RWPE1 (cell line): ENCODE measurements at regions not wholly inside any gene's neighbourhood (a gene's known extent, or its start where the extent isn't known, plus 50 kb on each side); places are given as distances from the start of the nearest gene placed in this dataset.

Source experiments
- CTCF ChIA-PET: fragments of 350-600 bp; sonication (Branson Sonifier 250); formaldehyde crosslinking; extraction: SDS; loops from one replicate; lab custom pipeline; 2021; lab: Yijun Ruan, JAX
- POLR2A ChIA-PET: fragments of 400-600 bp; formaldehyde crosslinking; extraction: SDS; loops from one replicate; lab custom pipeline; 2020; ENCODE audit warnings: antibody characterized with exemption; ENCODE audit not compliant: low non-redundant PET; lab: Yijun Ruan, JAX
- DNase-seq: peaks from one replicate; pipeline ENCODE4 v3.0.0; 2012; ENCODE audit warnings: low spot score
- H3K27ac ChIP-seq: fragments of 450-650 bp; 2 replicates; pipeline ENCODE4 v1.5.1; 2017
- CTCF ChIP-seq: fragments of 450-650 bp; conservative IDR thresholded peaks from 2 replicates; pipeline ENCODE4 v1.5.1; 2017; ENCODE audit warnings: low read depth, mild to moderate bottlenecking

- POLR2A ChIA-PET, result no interaction called here
- H3K27ac ChIP-seq, result no peak overlapping the region
- DNase-seq, result no peak
- CTCF ChIA-PET, result interaction anchor here (0.6 kb wide), 1 partner anchor 23 kb away, joined by 3 read pairs; no protein-coding TSS in a partner anchor
- TF ChIP-seq CTCF, result no peak
These were observed 61.3 kb upstream of the GPRC5B start for GRCh38 chr16:19945934-19946333.

GRCh38 chr16:19940195-19940594 is 55.5 kb upstream of the GPRC5B start:
- no peak for TF ChIP-seq CTCF
- H3K27ac ChIP-seq, result no peak overlapping the region
- ChIA-PET POLR2A (no interaction called here), CTCF (interaction anchor here (0.7 kb wide), 1 partner anchor 12 kb away, joined by 3 read pairs; no protein-coding TSS in a partner anchor)
- no peak for DNase-seq

GRCh38 chr16:19939553-19939952 is 54.9 kb upstream of the GPRC5B start:
- H3K27ac ChIP-seq, result no peak overlapping the region
- TF ChIP-seq CTCF, result no peak
- no peak for DNase-seq
- ChIA-PET POLR2A (no interaction called here), CTCF (no interaction called here)

GRCh38 chr16:19938536-19938935 is 53.9 kb upstream of the GPRC5B start:
- H3K27ac ChIP-seq, result no peak overlapping the region
- ChIA-PET POLR2A (no interaction called here), CTCF (interaction anchor here (0.6 kb wide), 1 partner anchor 19 kb away, joined by 3 read pairs; no protein-coding TSS in a partner anchor)
- no peak for DNase-seq
- TF ChIP-seq CTCF, result no peak

GRCh38 chr16:19936441-19936840 is 51.8 kb upstream of the GPRC5B start:
- ChIA-PET CTCF (no interaction called here), POLR2A (no interaction called here)
- H3K27ac ChIP-seq, result no peak overlapping the region
- no peak for TF ChIP-seq CTCF
- DNase-seq, result no peak

- POLR2A ChIA-PET, result no interaction called here
- CTCF ChIA-PET, result no interaction called here
- no peak for TF ChIP-seq CTCF
- DNase-seq, result no peak
- no peak overlapping the region for H3K27ac ChIP-seq
These were observed 51.0 kb upstream of the GPRC5B start for GRCh38 chr16:19935694-19936093.
